ENCODE measurements at regions not wholly inside any gene's neighbourhood (a gene's known extent, or its start where the extent isn't known, plus 50 kb on each side); places are given as distances from the start of the nearest gene placed in this dataset.

DNA sequence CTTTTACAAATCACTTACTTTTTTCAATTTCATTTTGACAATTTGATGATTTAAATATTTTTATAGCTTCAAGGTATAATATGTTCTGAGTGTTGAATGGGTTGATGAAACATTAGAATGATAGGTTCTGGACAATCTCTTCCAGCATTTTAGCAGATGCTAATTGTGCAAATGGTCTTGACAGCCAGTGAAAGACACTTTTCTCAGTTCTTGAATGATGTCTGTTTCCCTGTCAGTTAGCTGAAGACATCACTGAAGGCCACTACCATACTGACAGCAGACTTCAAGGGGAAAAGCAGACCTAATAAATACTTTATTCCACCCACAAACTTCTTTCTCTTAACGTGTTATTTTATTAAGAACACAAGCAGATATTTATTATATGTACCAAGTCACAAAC lies 498.6 kb downstream of the GRXCR1 start:
- Histone ChIP-seq H3K27me3 (replicated peaks; ENCODE audit: control insufficient read depth, insufficient read depth, low read length) (no peaks in the 10 kb centered on the region), H3K9me3 (no peaks in the 10 kb centered on the region), H3K4me3 (ENCODE audit: low read depth, low read length) (no peak overlapping the region), H3K36me3 (ENCODE audit: control insufficient read depth, insufficient read depth, low read length) (no peaks in the 10 kb centered on the region), H3K4me1 (no peaks in the 10 kb centered on the region)
- no peaks in the 10 kb centered on the region for H3K27me3 Mint-ChIP-seq (ENCODE audit: insufficient read depth, unreplicated experiment)
- intact Hi-C loops (cut with micrococcal nuclease; ENCODE audit: unreplicated experiment) = no loop called here
- ChIA-PET POLR2A (no interaction called here), CTCF (no interaction called here)
- no peaks in the 10 kb centered on the region for H3K4me1 Mint-ChIP-seq (ENCODE audit: low read depth, unreplicated experiment)
- H3K36me3 Mint-ChIP-seq (ENCODE audit: insufficient read depth, unreplicated experiment) = no peaks in the 10 kb centered on the region
- no peak for DNase-seq
- H3K9me3 Mint-ChIP-seq (ENCODE audit: unreplicated experiment) = no peaks in the 10 kb centered on the region
- TF ChIP-seq, protein P1, sequence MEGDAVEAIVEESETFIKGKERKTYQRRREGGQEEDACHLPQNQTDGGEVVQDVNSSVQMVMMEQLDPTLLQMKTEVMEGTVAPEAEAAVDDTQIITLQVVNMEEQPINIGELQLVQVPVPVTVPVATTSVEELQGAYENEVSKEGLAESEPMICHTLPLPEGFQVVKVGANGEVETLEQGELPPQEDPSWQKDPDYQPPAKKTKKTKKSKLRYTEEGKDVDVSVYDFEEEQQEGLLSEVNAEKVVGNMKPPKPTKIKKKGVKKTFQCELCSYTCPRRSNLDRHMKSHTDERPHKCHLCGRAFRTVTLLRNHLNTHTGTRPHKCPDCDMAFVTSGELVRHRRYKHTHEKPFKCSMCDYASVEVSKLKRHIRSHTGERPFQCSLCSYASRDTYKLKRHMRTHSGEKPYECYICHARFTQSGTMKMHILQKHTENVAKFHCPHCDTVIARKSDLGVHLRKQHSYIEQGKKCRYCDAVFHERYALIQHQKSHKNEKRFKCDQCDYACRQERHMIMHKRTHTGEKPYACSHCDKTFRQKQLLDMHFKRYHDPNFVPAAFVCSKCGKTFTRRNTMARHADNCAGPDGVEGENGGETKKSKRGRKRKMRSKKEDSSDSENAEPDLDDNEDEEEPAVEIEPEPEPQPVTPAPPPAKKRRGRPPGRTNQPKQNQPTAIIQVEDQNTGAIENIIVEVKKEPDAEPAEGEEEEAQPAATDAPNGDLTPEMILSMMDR (IDR thresholded peaks at IDR 0.05; ENCODE audit: insufficient read depth in 1 of 2, low read depth in 1 of 2, low read length in 1 of 2, severe bottlenecking in 1 of 2, unreplicated experiment in 1 of 2) = no peak
- H3K27ac Mint-ChIP-seq (ENCODE audit: unreplicated experiment) = no peak overlapping the region
- no peak overlapping the region for H3K4me3 Mint-ChIP-seq (ENCODE audit: unreplicated experiment)
- BruUV-seq (replicated peaks) = no TSS peak

DNA sequence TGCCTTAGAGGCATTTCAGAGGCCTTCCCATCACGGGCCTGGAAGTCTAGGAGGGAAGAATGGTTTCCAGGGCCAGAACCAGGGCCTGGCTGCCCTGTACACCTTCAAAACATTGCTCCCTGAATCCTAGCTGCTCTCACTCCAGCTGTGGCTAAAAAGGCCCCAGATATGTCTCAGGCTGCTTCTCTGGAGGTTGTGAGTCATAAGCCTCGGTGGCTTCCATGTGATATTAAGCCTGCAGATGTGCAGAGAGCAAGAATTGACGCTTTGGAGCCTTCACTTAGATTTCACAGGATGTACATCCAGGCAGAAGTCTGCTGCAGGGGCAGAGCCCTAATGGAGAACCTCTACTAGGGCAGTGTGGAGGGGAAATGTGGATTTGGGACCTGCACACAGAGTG lies 502.5 kb downstream of the GRXCR1 start:
- H3K27me3 Mint-ChIP-seq (ENCODE audit: insufficient read depth, unreplicated experiment) = no peaks in the 10 kb centered on the region
- intact Hi-C loops (cut with micrococcal nuclease; ENCODE audit: unreplicated experiment) = no loop called here
- no peaks in the 10 kb centered on the region for H3K27me3 ChIP-seq (replicated peaks; ENCODE audit: control insufficient read depth, insufficient read depth, low read length)
- no peaks in the 10 kb centered on the region for H3K4me1 Mint-ChIP-seq (ENCODE audit: low read depth, unreplicated experiment)
- H3K4me3 ChIP-seq (ENCODE audit: low read depth, low read length) = no peak overlapping the region
- CTCF ChIA-PET = no interaction called here
- peaks cover 2% of the 10 kb centered on the region; the same call in 1 of the 2 replicates for H3K9me3 ChIP-seq
- POLR2A ChIA-PET = no interaction called here
- H3K4me1 ChIP-seq = no peaks in the 10 kb centered on the region
- H3K27ac Mint-ChIP-seq (ENCODE audit: unreplicated experiment) = no peak overlapping the region
- no peak for DNase-seq
- no peak overlapping the region for H3K4me3 Mint-ChIP-seq (ENCODE audit: unreplicated experiment)
- H3K36me3 Mint-ChIP-seq (ENCODE audit: insufficient read depth, unreplicated experiment) = no peaks in the 10 kb centered on the region
- peaks cover 26% of the 10 kb centered on the region for H3K9me3 Mint-ChIP-seq (ENCODE audit: unreplicated experiment)
- TF ChIP-seq, protein P1 (IDR thresholded peaks at IDR 0.05; ENCODE audit: insufficient read depth in 1 of 2, low read depth in 1 of 2, low read length in 1 of 2, severe bottlenecking in 1 of 2, unreplicated experiment in 1 of 2) = no peak
- no peaks in the 10 kb centered on the region for H3K36me3 ChIP-seq (ENCODE audit: control insufficient read depth, insufficient read depth, low read length)
- no TSS peak for BruUV-seq (replicated peaks)

DNA sequence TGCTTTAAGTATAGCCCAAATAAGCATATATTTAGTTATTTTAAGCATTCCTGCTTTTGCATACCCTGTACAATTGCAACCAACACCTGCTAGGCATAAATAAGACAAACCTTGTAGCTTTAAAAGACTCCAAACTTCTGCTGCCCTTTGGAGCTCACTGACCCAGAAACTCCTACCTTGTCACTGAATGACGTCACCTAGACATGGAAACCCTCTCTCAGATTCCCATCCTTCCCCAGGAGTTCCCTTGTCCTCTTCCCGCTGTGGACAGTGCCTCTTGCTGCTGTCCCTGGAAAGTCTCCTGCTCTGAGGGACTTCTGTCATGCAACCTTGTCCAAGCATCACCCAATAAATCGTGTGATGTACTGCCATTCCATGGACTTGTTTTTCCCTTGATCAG lies 507.2 kb downstream of the GRXCR1 start:
- Histone ChIP-seq H3K9me3 (peaks cover 2% of the 10 kb centered on the region; the same call in 1 of the 2 replicates), H3K4me1 (no peaks in the 10 kb centered on the region), H3K27me3 (replicated peaks; ENCODE audit: control insufficient read depth, insufficient read depth, low read length) (no peaks in the 10 kb centered on the region), H3K4me3 (ENCODE audit: low read depth, low read length) (no peak overlapping the region), H3K36me3 (ENCODE audit: control insufficient read depth, insufficient read depth, low read length) (no peaks in the 10 kb centered on the region)
- H3K9me3 Mint-ChIP-seq (ENCODE audit: unreplicated experiment) = peaks cover 26% of the 10 kb centered on the region
- BruUV-seq (replicated peaks) = no TSS peak
- TF ChIP-seq, protein P1 (IDR thresholded peaks at IDR 0.05; ENCODE audit: insufficient read depth in 1 of 2, low read depth in 1 of 2, low read length in 1 of 2, severe bottlenecking in 1 of 2, unreplicated experiment in 1 of 2) = no peak
- no peaks in the 10 kb centered on the region for H3K27me3 Mint-ChIP-seq (ENCODE audit: insufficient read depth, unreplicated experiment)
- POLR2A ChIA-PET = no interaction called here
- H3K27ac Mint-ChIP-seq (ENCODE audit: unreplicated experiment) = no peak overlapping the region
- intact Hi-C loops (cut with micrococcal nuclease; ENCODE audit: unreplicated experiment) = no loop called here
- no peak for DNase-seq
- no peaks in the 10 kb centered on the region for H3K36me3 Mint-ChIP-seq (ENCODE audit: insufficient read depth, unreplicated experiment)
- H3K4me3 Mint-ChIP-seq (ENCODE audit: unreplicated experiment) = no peak overlapping the region
- H3K4me1 Mint-ChIP-seq (ENCODE audit: low read depth, unreplicated experiment) = no peaks in the 10 kb centered on the region
- CTCF ChIA-PET = no interaction called here

All from Caco-2 (cell line).